GM21515 (cell line): ENCODE measurements at regions not wholly inside any gene's neighbourhood (a gene's known extent, or its start where the extent isn't known, plus 50 kb on each side); places are given as distances from the start of the nearest gene placed in this dataset.

Experiments
- ATAC-seq: cut with Tn5 transposase; IDR thresholded peaks from one replicate; pipeline ENCODE4 v1.9.1; 2021; ENCODE audit not compliant: unreplicated experiment

- ATAC-seq = no peak
These were observed 454.1 kb upstream of the MAF start for GRCh38 chr16:80054647-80055046.

DNA sequence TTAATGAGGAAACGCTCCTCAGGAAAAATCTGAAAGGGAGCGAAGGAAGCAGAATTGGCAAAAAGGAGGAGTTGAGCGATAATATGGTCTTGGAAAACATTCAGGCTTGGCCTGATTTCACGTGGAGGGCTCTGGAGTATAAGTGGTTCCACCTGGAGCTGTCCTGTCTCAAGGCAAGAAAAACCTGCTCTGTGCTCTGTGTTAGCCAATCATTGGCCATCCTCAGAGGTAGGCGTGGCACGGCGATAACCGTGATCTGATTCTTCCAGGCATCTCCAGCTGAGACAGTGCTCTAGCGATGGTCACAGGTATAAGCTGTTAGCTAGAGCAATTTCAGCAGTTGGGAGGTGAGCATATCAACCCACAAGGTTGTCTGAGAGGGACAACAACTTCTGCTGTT is 450.5 kb upstream of the MAF start:
- no peak for ATAC-seq

DNA sequence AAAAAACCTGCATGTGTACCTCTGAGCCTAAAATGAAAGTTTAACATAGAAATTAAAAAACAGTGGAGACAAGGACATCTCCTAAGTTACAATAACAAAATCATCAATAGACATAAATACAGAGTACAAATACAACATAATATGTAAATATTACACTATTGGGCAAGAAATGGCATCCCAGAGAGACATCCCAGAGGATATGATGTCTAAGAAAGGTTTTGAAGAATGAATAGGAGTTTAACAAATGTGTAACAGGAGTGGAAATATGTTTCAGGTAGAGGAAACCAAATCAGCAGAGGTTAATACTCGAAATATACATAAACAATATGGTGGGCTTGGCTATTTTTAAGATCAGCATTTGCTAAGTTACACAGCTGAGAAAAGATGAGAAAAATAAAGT is 447.7 kb upstream of the MAF start:
- ATAC-seq = no peak

- no peak for ATAC-seq
These were observed 447.3 kb upstream of the MAF start for GRCh38 chr16:80047842-80048241.

DNA sequence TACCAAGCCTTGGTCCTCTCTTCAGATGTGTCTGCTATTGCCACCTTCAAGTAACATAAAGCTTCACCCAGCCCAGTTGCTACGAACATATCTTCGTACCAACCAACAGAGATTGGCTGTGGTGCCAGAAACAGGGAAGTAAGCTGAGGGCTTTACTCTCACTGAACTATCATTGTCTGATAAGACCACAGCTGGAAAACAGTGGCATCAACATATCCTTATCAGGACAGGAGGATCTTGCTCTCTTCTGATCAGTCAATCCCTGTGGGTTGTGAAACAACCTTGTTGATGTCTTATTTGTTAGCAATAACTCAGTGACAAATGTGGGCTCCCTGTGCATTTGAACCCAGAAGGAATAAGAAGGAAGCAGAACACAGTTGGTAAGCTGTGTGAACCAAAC is 446.3 kb upstream of the MAF start:
- ATAC-seq = no peak

GRCh38 chr16:80046261-80046660 is 445.7 kb upstream of the MAF start:
- ATAC-seq = no peak

- ATAC-seq = no peak
These were observed 445.3 kb upstream of the MAF start for GRCh38 chr16:80045861-80046260.

DNA sequence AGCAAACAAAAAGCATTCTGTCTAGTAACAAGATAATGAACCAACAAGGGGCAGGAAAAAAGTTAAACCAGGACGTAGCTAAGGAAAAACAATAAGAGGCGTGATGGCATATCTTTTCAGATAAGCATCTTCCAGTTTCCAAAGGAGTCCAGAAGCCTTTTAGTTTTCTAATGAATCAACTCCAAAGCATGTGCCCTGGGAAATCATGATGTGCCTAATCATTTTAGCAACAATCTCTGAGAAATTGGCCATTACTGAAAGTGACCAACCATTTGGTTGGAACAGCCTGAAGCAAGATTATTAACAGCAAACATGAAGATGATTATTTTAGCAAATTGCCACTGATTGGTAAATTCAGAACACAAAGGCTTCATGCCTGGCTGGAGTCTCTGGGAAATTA is 440.9 kb upstream of the MAF start:
- no peak for ATAC-seq

DNA sequence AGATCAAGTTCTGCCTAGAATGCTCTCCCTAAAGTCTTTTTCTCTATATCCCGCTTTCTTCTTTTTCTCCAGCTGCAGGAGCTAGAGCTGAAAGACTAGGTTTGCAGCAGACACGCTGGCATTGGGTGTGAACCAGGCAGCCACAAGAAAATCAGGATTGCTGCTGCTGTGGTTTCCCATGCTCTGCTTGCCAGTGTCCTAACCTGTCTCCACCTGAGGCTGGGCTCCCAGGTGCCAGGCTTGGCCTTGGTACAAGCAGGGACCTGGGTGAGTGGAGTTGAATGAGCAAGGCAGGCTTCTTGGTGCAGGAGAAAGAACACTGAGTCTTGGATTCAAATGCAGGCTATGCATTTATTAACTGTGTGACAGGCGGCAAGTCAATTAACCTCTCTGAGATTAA is 440.3 kb upstream of the MAF start:
- no peak for ATAC-seq

DNA sequence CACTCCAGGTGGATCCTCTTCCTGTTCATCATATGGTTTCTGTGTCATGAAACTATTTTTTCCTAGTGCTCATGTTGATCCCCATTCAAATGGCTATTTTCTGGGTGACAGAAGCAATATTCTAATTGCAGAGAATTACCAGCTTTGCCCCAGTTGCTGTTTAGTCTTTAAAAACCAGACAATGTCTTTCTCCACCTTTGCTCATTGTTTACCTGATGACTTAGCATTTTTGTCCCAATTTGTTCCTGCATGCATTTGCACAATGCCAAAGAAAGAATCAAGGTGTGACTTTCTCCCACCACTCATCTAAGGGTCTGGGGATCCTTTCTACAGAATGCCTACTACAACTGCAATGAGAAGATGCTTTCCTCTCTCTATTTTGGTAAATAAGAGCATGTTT is 439.9 kb upstream of the MAF start:
- ATAC-seq = no peak

- ATAC-seq = no peak
These were observed 439.2 kb upstream of the MAF start for GRCh38 chr16:80039777-80040176.

- ATAC-seq = no peak
These were observed 438.0 kb upstream of the MAF start for GRCh38 chr16:80038566-80038965.

- no peak for ATAC-seq
These were observed 434.6 kb upstream of the MAF start for GRCh38 chr16:80034948-80035663.

GRCh38 chr16:80034469-80034826 is 433.9 kb upstream of the MAF start:
- no peak for ATAC-seq

DNA sequence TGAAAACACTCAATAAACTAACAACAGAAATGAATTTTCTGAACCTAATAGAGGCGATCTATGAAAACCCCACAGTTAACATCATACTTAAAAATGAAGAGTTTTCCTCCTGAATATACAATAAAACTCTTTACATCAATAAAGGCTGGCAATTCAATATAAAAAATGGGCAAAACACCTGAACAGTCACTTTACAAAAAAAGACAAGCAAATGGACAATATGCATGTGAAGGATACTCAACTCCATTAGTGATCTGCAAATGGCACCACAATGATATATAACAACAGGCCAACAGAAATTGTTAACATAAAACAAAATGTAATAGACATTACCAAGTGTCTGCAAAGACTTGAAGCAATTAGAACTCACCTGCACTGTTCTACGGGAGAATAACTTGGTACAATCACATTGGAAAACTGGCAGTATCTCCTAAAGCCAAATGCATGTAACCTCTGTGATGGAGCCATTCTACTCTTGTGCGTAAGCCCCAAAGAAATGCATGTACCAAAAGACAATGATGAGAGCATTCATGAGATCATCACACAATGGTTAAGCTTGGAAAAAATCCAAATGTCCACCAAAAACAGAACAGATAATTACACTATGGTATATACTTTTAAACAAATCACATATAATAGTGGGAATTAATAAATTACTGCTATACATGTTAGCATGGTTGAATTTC is 433.4 kb upstream of the MAF start:
- no peak for ATAC-seq

DNA sequence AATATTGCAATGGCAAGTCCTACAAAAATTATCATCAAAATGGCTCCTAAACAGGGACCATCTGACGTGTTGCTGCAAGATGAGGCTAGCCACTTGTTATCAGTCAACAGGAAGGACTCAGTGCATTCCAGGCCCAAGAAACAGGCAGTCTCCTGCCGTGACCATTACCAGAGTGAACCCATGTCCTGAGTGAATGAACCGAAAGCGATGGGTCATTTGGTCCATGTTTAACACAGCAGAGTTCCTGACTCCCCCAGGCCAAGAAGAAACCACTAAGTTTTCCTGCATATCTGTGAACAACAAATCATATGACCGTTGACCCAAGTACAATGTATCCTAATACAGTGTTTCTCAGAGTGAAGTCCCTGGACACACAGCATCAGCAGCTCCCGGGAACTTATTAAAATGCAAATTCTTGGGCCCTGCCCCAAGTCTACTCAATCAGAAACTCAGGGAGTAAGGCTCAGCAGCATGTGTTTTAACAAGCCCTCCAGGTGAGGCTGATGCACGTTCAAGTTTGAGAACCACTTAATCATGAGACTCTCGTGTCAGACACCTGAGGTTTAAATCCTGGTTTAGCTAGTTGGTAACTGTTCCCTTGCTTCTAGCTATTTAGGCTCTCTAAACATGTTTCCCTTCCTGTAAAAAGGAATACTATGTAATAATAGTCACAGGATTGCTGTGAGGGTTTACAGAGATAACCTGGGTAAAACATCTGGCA is 429.4 kb upstream of the MAF start:
- ATAC-seq = no peak

GRCh38 chr16:80029381-80029630 is 428.8 kb upstream of the MAF start:
- ATAC-seq = no peak

- ATAC-seq = no peak
These were observed 428.2 kb upstream of the MAF start for GRCh38 chr16:80028581-80029380.

GRCh38 chr16:80027007-80027965 is 426.7 kb upstream of the MAF start:
- no peak for ATAC-seq

GRCh38 chr16:80025236-80025635 is 424.7 kb upstream of the MAF start:
- ATAC-seq = no peak

DNA sequence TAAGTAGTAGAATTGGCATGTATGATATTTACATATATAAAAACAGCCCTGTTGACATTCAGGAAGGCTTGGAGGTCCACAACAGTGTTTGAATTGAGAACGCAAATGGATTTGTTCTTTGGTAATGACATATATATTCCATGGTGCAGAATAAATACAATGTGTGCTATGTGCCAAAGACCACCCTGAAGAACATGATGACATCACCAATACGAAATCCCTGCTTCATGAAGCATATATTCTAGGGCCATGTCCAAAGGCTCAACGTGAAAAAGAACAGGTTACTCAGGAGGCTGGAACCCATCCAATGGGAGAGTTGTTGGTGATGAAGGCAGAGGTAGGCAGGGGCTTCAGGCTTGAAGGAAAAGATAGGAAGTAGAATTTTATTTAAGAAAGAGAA is 423.9 kb upstream of the MAF start:
- ATAC-seq = no peak
